H1 (cell line): ENCODE measurements at regions not wholly inside any gene's neighbourhood (a gene's known extent, or its start where the extent isn't known, plus 50 kb on each side); places are given as distances from the start of the nearest gene placed in this dataset.

Experiments used
- CTBP2 ChIP-seq: IDR thresholded peaks from 2 replicates; pipeline ENCODE4 v1.7.0; 2011; ENCODE audit warnings: borderline replicate concordance, mild to moderate bottlenecking, moderate library complexity, mixed read lengths, low read length; ENCODE audit not compliant: insufficient read depth, insufficient read length
- NANOG ChIP-seq: IDR thresholded peaks from 2 replicates; pipeline ENCODE4 v1.6.1; 2011; ENCODE audit warnings: low read length, low read depth, mild to moderate bottlenecking, inconsistent platforms; ENCODE audit not compliant: insufficient read depth, poor library complexity, severe bottlenecking

DNA sequence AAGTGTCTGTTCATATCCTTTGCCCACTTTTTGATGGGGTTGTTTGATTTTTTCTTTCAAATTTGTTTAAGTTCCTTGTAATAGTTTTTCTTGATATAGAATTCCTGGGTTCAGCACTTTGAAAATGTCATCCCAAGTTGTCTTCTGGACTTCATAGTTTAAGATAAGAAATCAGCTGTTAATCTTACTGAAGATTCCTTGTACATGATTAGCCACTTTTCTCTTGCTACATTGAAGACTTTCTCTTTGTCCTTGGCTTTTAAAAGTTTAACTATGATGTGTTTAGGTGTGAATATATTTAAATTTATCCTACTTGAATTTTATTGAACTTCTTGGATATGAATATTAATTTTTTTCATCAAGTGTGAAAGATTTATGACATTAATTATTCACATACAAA, 387.2 kb upstream of the CWC22 start (continued):
- TF ChIP-seq CTBP2 (no peak), NANOG (no peak)
